H9 (cell line): ENCODE measurements at regions not wholly inside any gene's neighbourhood (a gene's known extent, or its start where the extent isn't known, plus 50 kb on each side); places are given as distances from the start of the nearest gene placed in this dataset.

ENCODE experiments used
- DNase-seq: peaks from one replicate; pipeline ENCODE4 v3.0.0-alpha.2; 2017
- H2AFZ ChIP-seq: one replicate; pipeline ENCODE4 v1.6.1; 2013; ENCODE audit warnings: mild to moderate bottlenecking, low read length, control low read depth, moderate library complexity
- H2AK5ac ChIP-seq: 2 replicates; pipeline ENCODE4 v1.6.1; 2013; ENCODE audit warnings: low read length, control low read depth, mixed read lengths; ENCODE audit not compliant: insufficient read length
- H2BK120ac ChIP-seq: one replicate; pipeline ENCODE4 v1.6.1; 2013; ENCODE audit warnings: low read depth, mild to moderate bottlenecking, low read length, control low read depth, inconsistent platforms; ENCODE audit not compliant: poor library complexity, severe bottlenecking
- H2BK12ac ChIP-seq: 2 replicates; pipeline ENCODE4 v1.6.1; 2013; ENCODE audit warnings: low read length, control low read depth, mixed read lengths, low read depth; ENCODE audit not compliant: insufficient read length
- H2BK15ac ChIP-seq: 2 replicates; pipeline ENCODE4 v1.6.1; 2013; ENCODE audit warnings: low read depth, low read length, control low read depth
- H2BK20ac ChIP-seq: one replicate; pipeline ENCODE4 v1.6.1; 2013; ENCODE audit warnings: low read depth, mild to moderate bottlenecking, low read length, control low read depth, inconsistent platforms; ENCODE audit not compliant: poor library complexity, severe bottlenecking
- H2BK5ac ChIP-seq: 2 replicates; pipeline ENCODE4 v1.6.1; 2013; ENCODE audit warnings: low read length, control low read depth, mixed read lengths; ENCODE audit not compliant: insufficient read length
- H3K14ac ChIP-seq: 2 replicates; pipeline ENCODE4 v1.6.1; 2013; ENCODE audit warnings: low read length, control low read depth; ENCODE audit not compliant: insufficient read depth
- H3K18ac ChIP-seq: 2 replicates; pipeline ENCODE4 v1.6.1; 2013; ENCODE audit warnings: low read depth, mild to moderate bottlenecking, mixed read lengths, low read length, control low read depth; ENCODE audit not compliant: insufficient read length
- H3K23ac ChIP-seq: 2 replicates; pipeline ENCODE4 v1.6.1; 2013; ENCODE audit warnings: low read length, control low read depth, mixed read lengths, low read depth; ENCODE audit not compliant: insufficient read length
- H3K23me2 ChIP-seq: 2 replicates; pipeline ENCODE4 v1.6.1; 2013; ENCODE audit warnings: low read depth, mild to moderate bottlenecking, mixed read lengths, low read length, control low read depth; ENCODE audit not compliant: insufficient read length, poor library complexity, severe bottlenecking
- H3K27ac ChIP-seq: 2 replicates; pipeline ENCODE4 v1.5.1; 2013; ENCODE audit warnings: low read length, control low read depth, mixed read lengths, low read depth; ENCODE audit not compliant: insufficient read length
- H3K27me3 ChIP-seq: 2 replicates; pipeline ENCODE4 v1.6.1; 2013; ENCODE audit warnings: low read length, control low read depth, inconsistent platforms; ENCODE audit not compliant: insufficient read depth
- H3K4ac ChIP-seq: 2 replicates; pipeline ENCODE4 v1.6.1; 2013; ENCODE audit warnings: low read depth, mild to moderate bottlenecking, control low read depth, inconsistent platforms, low read length, moderate library complexity
- H3K4me1 ChIP-seq: 2 replicates; pipeline ENCODE4 v1.6.1; 2013; ENCODE audit warnings: low read length, control low read depth, inconsistent platforms; ENCODE audit not compliant: insufficient read depth
- H3K4me2 ChIP-seq: 2 replicates; pipeline ENCODE4 v1.6.1; 2013; ENCODE audit warnings: low read length, control low read depth, mixed read lengths; ENCODE audit not compliant: insufficient read length, insufficient read depth
- H3K56ac ChIP-seq: 2 replicates; pipeline ENCODE4 v1.6.1; 2013; ENCODE audit warnings: low read depth, mild to moderate bottlenecking, mixed read lengths, low read length, control low read depth; ENCODE audit not compliant: insufficient read length
- H3K79me1 ChIP-seq: 2 replicates; pipeline ENCODE4 v1.6.1; 2013; ENCODE audit warnings: low read depth, mild to moderate bottlenecking, moderate library complexity, low read length, control low read depth, inconsistent platforms; ENCODE audit not compliant: insufficient read depth, poor library complexity, severe bottlenecking
- H3K79me2 ChIP-seq: 2 replicates; pipeline ENCODE4 v1.6.1; 2013; ENCODE audit warnings: low read length, control low read depth, inconsistent platforms; ENCODE audit not compliant: insufficient read depth
- H3K9ac ChIP-seq: 2 replicates; pipeline ENCODE4 v1.6.1; 2013; ENCODE audit warnings: low read length, control low read depth, mixed read lengths; ENCODE audit not compliant: insufficient read length; ENCODE audit errors: extremely low read depth
- H3K9me3 ChIP-seq: one replicate; pipeline ENCODE4 v1.6.1; 2013; ENCODE audit warnings: low read depth, low read length, inconsistent platforms; ENCODE audit not compliant: control insufficient read depth
- H3T11ph ChIP-seq: one replicate; pipeline ENCODE4 v1.6.1; 2013; ENCODE audit warnings: mild to moderate bottlenecking, low read length, control low read depth, inconsistent platforms
- H4K20me1 ChIP-seq: one replicate; pipeline ENCODE4 v1.6.1; 2013; ENCODE audit not compliant: control insufficient read depth, insufficient read length, insufficient read depth
- H4K5ac ChIP-seq: 2 replicates; pipeline ENCODE4 v1.6.1; 2013; ENCODE audit warnings: low read depth, mild to moderate bottlenecking, mixed read lengths, low read length, control low read depth; ENCODE audit not compliant: insufficient read length
- H4K8ac ChIP-seq: replicated peaks from 2 replicates; pipeline ENCODE4 v1.6.1; 2013; ENCODE audit warnings: low read length, control low read depth, mixed read lengths, low read depth; ENCODE audit not compliant: insufficient read length
- H4K91ac ChIP-seq: 2 replicates; pipeline ENCODE4 v1.6.1; 2013; ENCODE audit warnings: low read depth, mild to moderate bottlenecking, moderate library complexity, mixed read lengths, low read length, control low read depth; ENCODE audit not compliant: insufficient read length
- H3K27ac Mint-ChIP-seq, 3 experiments: 2 replicates in 2 of 3; 3 replicates in 1 of 3; pipeline ENCODE4 v1.8.0; 2020 to 2021; ENCODE audit warnings: mixed read lengths in 3 of 3, mild to moderate bottlenecking in 1 of 3, moderate library complexity in 1 of 3
- H3K27me3 Mint-ChIP-seq: 2 replicates; pipeline ENCODE4 v1.8.0; 2021; ENCODE audit warnings: low read depth, mild to moderate bottlenecking, moderate library complexity, mixed read lengths
- H3K36me3 Mint-ChIP-seq, 3 experiments: 2 replicates in 2 of 3; 3 replicates in 1 of 3; pipeline ENCODE4 v1.8.0; 2020 to 2021; ENCODE audit warnings: low read depth in 3 of 3, mixed read lengths in 3 of 3; ENCODE audit not compliant: insufficient read depth in 1 of 3
- H3K4me1 Mint-ChIP-seq, 2 experiments: 2 replicates each; pipeline ENCODE4 v1.8.0; 2020; ENCODE audit warnings: mixed read lengths in 2 of 2
- H3K4me3 Mint-ChIP-seq, 2 experiments: 2 replicates in 1 of 2; 3 replicates in 1 of 2; pipeline ENCODE4 v1.8.0; 2020 to 2021; ENCODE audit warnings: mild to moderate bottlenecking in 2 of 2, mixed read lengths in 2 of 2, moderate library complexity in 1 of 2
- H3K9me3 Mint-ChIP-seq, 2 experiments: 2 replicates in 1 of 2; 3 replicates in 1 of 2; pipeline ENCODE4 v1.8.0; 2020; ENCODE audit warnings: mild to moderate bottlenecking in 2 of 2, mixed read lengths in 2 of 2, moderate library complexity in 1 of 2
- WGBS: extraction: QIAGEN DNeasy Blood & Tissue Kit; methylation state at CpG from one replicate; pipeline ENCODE4 v1.1.7; 2013; ENCODE audit warnings: missing lambda C conversion rate, low lambda C conversion rate, mixed read lengths; ENCODE audit not compliant: insufficient read length; ENCODE audit errors: extremely low coverage; 5-methylcytosine and 5-hydroxymethylcytosine counted together
- TF ChIP-seq, protein P1 (sequence below): fragments of 200-600 bp; sonication (generic); conservative IDR thresholded peaks from 3 replicates; pipeline ENCODE4 v1.8.0; 2021; ENCODE audit warnings: antibody characterized with exemption, mild to moderate bottlenecking

- H2BK15ac ChIP-seq = no peak overlapping the region
- TF ChIP-seq, protein P1, sequence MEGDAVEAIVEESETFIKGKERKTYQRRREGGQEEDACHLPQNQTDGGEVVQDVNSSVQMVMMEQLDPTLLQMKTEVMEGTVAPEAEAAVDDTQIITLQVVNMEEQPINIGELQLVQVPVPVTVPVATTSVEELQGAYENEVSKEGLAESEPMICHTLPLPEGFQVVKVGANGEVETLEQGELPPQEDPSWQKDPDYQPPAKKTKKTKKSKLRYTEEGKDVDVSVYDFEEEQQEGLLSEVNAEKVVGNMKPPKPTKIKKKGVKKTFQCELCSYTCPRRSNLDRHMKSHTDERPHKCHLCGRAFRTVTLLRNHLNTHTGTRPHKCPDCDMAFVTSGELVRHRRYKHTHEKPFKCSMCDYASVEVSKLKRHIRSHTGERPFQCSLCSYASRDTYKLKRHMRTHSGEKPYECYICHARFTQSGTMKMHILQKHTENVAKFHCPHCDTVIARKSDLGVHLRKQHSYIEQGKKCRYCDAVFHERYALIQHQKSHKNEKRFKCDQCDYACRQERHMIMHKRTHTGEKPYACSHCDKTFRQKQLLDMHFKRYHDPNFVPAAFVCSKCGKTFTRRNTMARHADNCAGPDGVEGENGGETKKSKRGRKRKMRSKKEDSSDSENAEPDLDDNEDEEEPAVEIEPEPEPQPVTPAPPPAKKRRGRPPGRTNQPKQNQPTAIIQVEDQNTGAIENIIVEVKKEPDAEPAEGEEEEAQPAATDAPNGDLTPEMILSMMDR = no peak
- no peak overlapping the region for H2BK5ac ChIP-seq
- no peak overlapping the region for H3K23ac ChIP-seq
- H3K56ac ChIP-seq = no peak overlapping the region
- H3K79me2 ChIP-seq = no peaks in the 10 kb centered on the region
- no peak overlapping the region for H4K8ac ChIP-seq
- no peak overlapping the region for H3K18ac ChIP-seq
- H3K4me1 Mint-ChIP-seq = no peaks in the 10 kb centered on the region
- H2BK12ac ChIP-seq = no peak overlapping the region
- no peaks in the 10 kb centered on the region for H3K36me3 Mint-ChIP-seq
- no peaks in the 10 kb centered on the region for H3K27me3 ChIP-seq
- H3K9me3 Mint-ChIP-seq = no peaks in the 10 kb centered on the region
- H3K14ac ChIP-seq = no peak overlapping the region
- H3K27ac Mint-ChIP-seq = no peak overlapping the region
- no peak for DNase-seq
- no peak overlapping the region for H3K27ac ChIP-seq
- no peaks in the 10 kb centered on the region for H3K4me1 ChIP-seq
- H3K79me1 ChIP-seq = no peaks in the 10 kb centered on the region
- H2BK20ac ChIP-seq = no peak overlapping the region
- no peak overlapping the region for H2BK120ac ChIP-seq
- no peaks in the 10 kb centered on the region for H4K20me1 ChIP-seq
- no CpG with 5 or more reads among the region's 1 CpG for WGBS
- no peak overlapping the region for H3K4me2 ChIP-seq
- peaks cover 4% of the 10 kb centered on the region; the same call in 1 of the 2 replicates for H3K27me3 Mint-ChIP-seq
- H3K4ac ChIP-seq = no peak overlapping the region
- no peak overlapping the region for H3K4me3 Mint-ChIP-seq
- H4K91ac ChIP-seq = no peak overlapping the region
- H4K5ac ChIP-seq = no peak overlapping the region
- no peak overlapping the region for H2AFZ ChIP-seq
- no peaks in the 10 kb centered on the region for H3K23me2 ChIP-seq
- no peak overlapping the region for H3K9ac ChIP-seq
- no peaks in the 10 kb centered on the region for H3K9me3 ChIP-seq
- no peak overlapping the region for H2AK5ac ChIP-seq
- no peak overlapping the region for H3T11ph ChIP-seq
These were observed 449.0 kb downstream of the PDCD6IP start for GRCh38 chr3:34247401-34247800.
